Aorta (tissue), 5 donors: ENCODE measurements at regions not wholly inside any gene's neighbourhood (a gene's known extent, or its start where the extent isn't known, plus 50 kb on each side); places are given as distances from the start of the nearest gene placed in this dataset.

ENCODE experiments used
- ATAC-seq: fragments of 200-7000 bp; cut with Tn5 transposase; one replicate; pipeline ENCODE4 v1.9.1; 2022; ENCODE audit warnings: moderate library complexity; ENCODE audit not compliant: low FRiP score
- DNase-seq, 2 donors: peaks; one replicate each; pipeline ENCODE4 v3.0.0-alpha.2; 2020
- H3K27ac ChIP-seq, 2 donors: one replicate each; pipeline ENCODE4 v1.5.1; 2013; ENCODE audit warnings: low read length in 2 of 2, mild to moderate bottlenecking in 2 of 2, moderate library complexity in 2 of 2, control low read depth in 1 of 2, inconsistent platforms in 1 of 2, low read depth in 1 of 2
- H3K27me3 ChIP-seq, 2 donors: one replicate each; pipeline ENCODE4 v1.6.1; 2013; ENCODE audit warnings: control low read depth in 1 of 2, low read length in 1 of 2, mild to moderate bottlenecking in 1 of 2, moderate library complexity in 1 of 2; ENCODE audit not compliant: insufficient read depth in 2 of 2, control insufficient read depth in 1 of 2
- H3K36me3 ChIP-seq, 2 donors: one replicate each; pipeline ENCODE4 v1.6.1; 2013; ENCODE audit warnings: control low read depth in 1 of 2, low read length in 1 of 2, mild to moderate bottlenecking in 1 of 2; ENCODE audit not compliant: insufficient read depth in 2 of 2, control insufficient read depth in 1 of 2
- H3K4me1 ChIP-seq, 2 donors: one replicate each; pipeline ENCODE4 v1.6.1; 2013; ENCODE audit warnings: low read length in 2 of 2, control low read depth in 1 of 2, mild to moderate bottlenecking in 1 of 2, moderate library complexity in 1 of 2; ENCODE audit not compliant: insufficient read depth in 2 of 2, control insufficient read depth in 1 of 2
- H3K4me3 ChIP-seq, 2 donors: one replicate each; pipeline ENCODE4 v1.5.1; 2013; ENCODE audit warnings: low read length in 2 of 2, control low read depth in 1 of 2, mild to moderate bottlenecking in 1 of 2
- H3K9me3 ChIP-seq: one replicate; pipeline ENCODE4 v1.6.1; 2013; ENCODE audit warnings: mild to moderate bottlenecking, low read length; ENCODE audit not compliant: control insufficient read depth
- WGBS, 2 donors: extraction: QIAGEN DNeasy Blood & Tissue Kit; methylation state at CpG; one replicate each; pipeline ENCODE4 v1.1.7; 2013; 5-methylcytosine and 5-hydroxymethylcytosine counted together
- intact Hi-C, 2 donors: fragments of 100-400 bp; cut with DNase I; formaldehyde crosslinking; loops; one replicate each; pipeline versions ENCODE4 v1.14.2 to v1.15.0; 2022
- donor health status: healthy with polysubstance abuse.
- donor health status: Bipolar disorder and iron deficiency.
- donor health status: DM: no; HTN: no; CAD: no.
- donor health status: DM: no; HTN: no; CAD: no.
- donor health status: DM: yes; HTN: yes; CAD: no.

DNA sequence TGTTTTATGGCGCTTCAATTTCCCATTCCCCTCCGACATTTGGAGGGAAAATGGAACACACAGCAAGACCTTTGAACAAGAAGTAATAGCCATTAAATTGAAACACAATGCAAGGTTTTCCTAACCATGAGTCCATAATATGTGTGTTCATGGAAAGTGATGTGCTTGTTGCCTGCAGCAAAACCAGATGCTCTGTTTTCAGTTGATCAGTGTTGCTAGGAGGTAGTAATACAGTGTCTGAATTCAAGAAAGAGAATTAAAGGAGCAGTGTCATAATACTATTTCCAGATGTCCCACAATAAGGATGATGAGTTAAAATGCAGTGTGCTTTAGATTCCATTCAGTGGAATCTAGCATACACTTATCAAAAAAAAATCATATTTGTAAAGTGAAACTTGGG, 637.4 kb upstream of the API5 start:
- H3K4me3 ChIP-seq: no peak overlapping the region
- H3K4me1 ChIP-seq: no peaks in the 10 kb centered on the region
- DNase-seq (no peak), ATAC-seq (no peak)
- no peaks in the 10 kb centered on the region for H3K36me3 ChIP-seq
- no peaks in the 10 kb centered on the region for H3K27me3 ChIP-seq
- H3K9me3 ChIP-seq: peaks cover 1% of the 10 kb centered on the region
- intact Hi-C loops: no loop called here
- WGBS, 2 donors: 79 to 83% methylated on average over 2 of the region's 2 CpGs
- no peak overlapping the region for H3K27ac ChIP-seq

DNA sequence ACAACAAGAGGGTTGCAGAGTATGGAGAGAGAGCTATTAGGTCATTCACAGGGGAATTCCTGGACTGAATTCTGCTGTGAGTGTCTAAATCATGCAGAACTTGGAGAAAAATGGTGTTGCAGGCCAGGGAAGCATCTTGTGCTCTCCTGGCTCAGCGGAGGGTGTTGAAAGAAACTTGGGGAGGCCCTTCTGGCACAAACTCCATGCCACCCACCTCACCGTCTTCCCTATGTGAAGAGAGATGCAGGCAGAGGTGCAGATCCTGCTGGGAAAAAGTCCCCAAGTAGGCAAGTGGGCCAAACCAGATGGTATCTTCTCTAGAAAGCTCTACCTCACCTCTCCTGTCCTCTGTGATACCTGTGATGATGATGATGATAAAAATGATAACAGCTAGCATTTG, 604.3 kb upstream of the API5 start:
- WGBS, 2 donors: 77 to 80% methylated on average over 2 of the region's 2 CpGs
- intact Hi-C loops: no loop called here

DNA sequence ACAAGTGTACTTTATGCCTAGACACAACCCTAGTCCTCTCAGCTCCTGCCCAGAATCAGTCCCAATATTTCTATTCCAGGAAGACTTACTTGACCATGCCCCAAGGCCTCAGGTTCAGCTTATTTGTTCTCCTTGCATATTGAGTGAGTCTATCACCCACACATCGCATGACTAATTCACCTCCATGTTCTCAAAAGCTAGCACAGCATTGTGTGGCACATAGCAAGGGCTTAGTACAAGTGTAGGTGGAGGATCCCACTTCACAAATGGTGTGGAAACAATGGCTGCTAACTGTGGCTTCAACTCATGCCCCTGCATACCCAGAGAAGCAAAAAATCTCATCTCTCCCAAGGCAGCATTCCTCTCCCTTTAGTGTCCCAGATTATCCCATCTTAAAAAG, 602.6 kb upstream of the API5 start:
- no peak overlapping the region for H3K4me3 ChIP-seq
- H3K9me3 ChIP-seq: no peaks in the 10 kb centered on the region
- DNase-seq: no peak
- H3K4me1 ChIP-seq: no peaks in the 10 kb centered on the region
- no peak overlapping the region for H3K27ac ChIP-seq
- 92 to 97% methylated on average over 1 of the region's 1 CpG for WGBS, 2 donors
- no peaks in the 10 kb centered on the region for H3K27me3 ChIP-seq
- no peaks in the 10 kb centered on the region for H3K36me3 ChIP-seq
- intact Hi-C loops: no loop called here
- ATAC-seq: no peak

More for the DNA sequence above, 604.3 kb upstream of the API5 start:
- H3K27me3 ChIP-seq: no peaks in the 10 kb centered on the region
- H3K27ac ChIP-seq: no peak overlapping the region
- no peaks in the 10 kb centered on the region for H3K9me3 ChIP-seq
- ATAC-seq (no peak), DNase-seq (no peak)
- no peak overlapping the region for H3K4me3 ChIP-seq
- H3K4me1 ChIP-seq: no peaks in the 10 kb centered on the region
- no peaks in the 10 kb centered on the region for H3K36me3 ChIP-seq

DNA sequence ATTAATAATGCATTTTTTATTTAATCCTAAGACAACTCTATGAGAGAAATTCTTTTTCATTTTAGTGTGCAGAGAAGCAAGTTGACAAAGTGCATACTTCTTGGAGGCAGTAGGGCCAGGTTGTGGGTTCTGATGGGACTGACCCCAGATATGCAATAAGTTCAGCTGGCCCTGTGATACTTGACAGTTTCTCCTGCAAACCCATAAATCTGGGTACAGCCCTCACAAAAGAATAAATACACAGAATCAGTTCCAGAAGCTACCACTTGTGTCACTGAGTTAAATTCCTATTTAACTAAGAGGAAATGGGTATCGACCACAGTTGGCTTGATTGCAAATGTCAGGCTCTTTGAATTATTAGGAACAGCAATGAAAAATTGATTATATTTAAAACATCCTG, 598.5 kb upstream of the API5 start:
- WGBS, 2 donors: 2 to 10% methylated on average over 1 of the region's 1 CpG
- Histone ChIP-seq H3K27me3 (no peaks in the 10 kb centered on the region), H3K36me3 (no peaks in the 10 kb centered on the region), H3K4me3 (no peak overlapping the region), H3K27ac (no peak overlapping the region), H3K4me1 (no peaks in the 10 kb centered on the region), H3K9me3 (no peaks in the 10 kb centered on the region)
- DNase-seq (no peak), ATAC-seq (no peak)
- intact Hi-C loops: no loop called here

DNA sequence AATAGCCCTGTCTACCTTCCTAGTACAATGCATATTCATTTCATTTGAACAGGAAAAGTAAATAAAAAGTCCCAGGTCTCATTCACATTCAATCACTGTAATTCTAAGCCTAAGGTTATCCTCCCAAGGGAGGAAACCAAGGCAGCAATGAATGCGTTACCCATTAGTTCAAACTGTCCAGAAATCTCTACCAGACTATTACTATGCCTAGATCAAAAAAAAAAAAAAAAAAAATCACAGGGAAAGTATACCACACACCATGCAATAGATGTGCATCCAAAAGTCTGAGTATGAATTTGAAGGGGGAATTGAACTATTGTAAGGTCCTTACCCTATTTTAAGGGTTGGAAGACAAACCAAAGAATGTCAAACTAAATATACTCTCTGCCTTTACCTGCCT, 598.0 kb upstream of the API5 start:
- intact Hi-C loops: no loop called here

DNA sequence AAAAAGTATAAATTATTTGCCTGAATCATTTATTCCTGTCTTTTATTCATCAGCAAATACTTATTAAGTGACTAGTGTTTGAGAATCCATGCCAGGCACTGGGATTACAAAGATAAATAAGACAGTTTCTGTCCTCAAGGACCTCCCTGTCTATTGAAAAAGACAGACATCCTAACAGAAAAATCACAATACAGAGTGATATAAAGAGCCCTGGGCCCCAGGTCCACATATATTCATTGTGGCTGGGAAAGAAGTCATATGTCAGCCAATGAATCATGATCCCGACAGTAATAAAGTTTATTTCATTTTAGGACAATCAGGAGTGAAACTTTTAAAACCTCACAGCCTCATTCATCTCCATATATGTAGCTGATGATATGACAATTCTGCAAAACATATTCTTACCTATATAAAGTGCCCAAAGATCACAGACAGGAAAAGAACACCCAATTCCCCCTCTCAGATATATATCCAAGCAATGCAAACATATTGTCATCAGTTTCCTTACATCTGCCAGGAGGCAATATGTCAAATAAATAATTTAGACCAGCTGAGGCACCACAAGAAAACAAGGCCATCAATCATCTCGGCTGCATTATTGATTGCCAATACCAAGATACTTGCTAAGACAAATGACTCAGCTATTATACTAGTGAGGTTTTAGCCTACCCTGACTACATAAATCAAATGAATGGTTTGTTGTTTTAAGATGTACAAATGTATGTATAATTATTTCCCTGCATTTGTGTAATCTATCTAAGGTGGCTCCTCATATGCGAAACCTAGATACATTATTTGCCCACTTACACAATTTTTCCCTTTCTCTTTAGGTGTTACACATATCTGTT, 590.9 kb upstream of the API5 start:
- no peaks in the 10 kb centered on the region for H3K36me3 ChIP-seq
- H3K4me3 ChIP-seq: no peak overlapping the region
- no peaks in the 10 kb centered on the region for H3K9me3 ChIP-seq
- 32 to 51% methylated on average over 3 of the region's 3 CpGs for WGBS, 2 donors
- no peaks in the 10 kb centered on the region for H3K4me1 ChIP-seq
- H3K27ac ChIP-seq: no peak overlapping the region
- DNase-seq: no peak
- no peaks in the 10 kb centered on the region for H3K27me3 ChIP-seq
- ATAC-seq: no peak
- intact Hi-C loops: no loop called here

More for the DNA sequence above, 598.0 kb upstream of the API5 start:
- DNase-seq: no peak
- H3K4me1 ChIP-seq: no peaks in the 10 kb centered on the region
- H3K4me3 ChIP-seq: no peak overlapping the region
- ATAC-seq: no peak
- no peak overlapping the region for H3K27ac ChIP-seq
- H3K36me3 ChIP-seq: no peaks in the 10 kb centered on the region
- H3K27me3 ChIP-seq: no peaks in the 10 kb centered on the region
- H3K9me3 ChIP-seq: no peaks in the 10 kb centered on the region
- 6 to 11% methylated on average over 1 of the region's 1 CpG for WGBS, 2 donors

DNA sequence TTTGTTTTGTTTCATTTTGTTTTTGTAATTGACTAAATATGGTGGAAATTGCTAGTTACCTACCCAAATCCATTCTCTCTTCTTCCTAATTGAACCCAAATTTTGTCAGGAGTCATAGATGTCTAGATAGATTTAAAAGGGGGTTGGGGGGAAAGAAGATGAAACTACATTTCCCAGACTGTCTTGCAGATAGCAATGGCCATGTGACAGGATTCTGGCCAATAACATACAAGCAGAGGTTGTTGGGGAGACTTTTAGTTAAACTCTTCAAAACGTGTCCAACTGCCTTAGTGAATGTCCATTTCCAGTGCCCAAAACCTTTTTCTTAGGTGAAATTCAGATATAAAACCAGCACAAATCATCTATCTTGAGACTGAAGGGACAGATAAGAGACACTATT, 583.9 kb upstream of the API5 start:
- Histone ChIP-seq H3K36me3 (no peaks in the 10 kb centered on the region), H3K27me3 (no peaks in the 10 kb centered on the region), H3K4me1 (no peaks in the 10 kb centered on the region), H3K27ac (no peak overlapping the region), H3K9me3 (no peaks in the 10 kb centered on the region), H3K4me3 (no peak overlapping the region)
- intact Hi-C loops: no loop called here
- no peak for ATAC-seq
- no peak for DNase-seq
- WGBS, 2 donors: 33% methylated on average over 1 of the region's 1 CpG

DNA sequence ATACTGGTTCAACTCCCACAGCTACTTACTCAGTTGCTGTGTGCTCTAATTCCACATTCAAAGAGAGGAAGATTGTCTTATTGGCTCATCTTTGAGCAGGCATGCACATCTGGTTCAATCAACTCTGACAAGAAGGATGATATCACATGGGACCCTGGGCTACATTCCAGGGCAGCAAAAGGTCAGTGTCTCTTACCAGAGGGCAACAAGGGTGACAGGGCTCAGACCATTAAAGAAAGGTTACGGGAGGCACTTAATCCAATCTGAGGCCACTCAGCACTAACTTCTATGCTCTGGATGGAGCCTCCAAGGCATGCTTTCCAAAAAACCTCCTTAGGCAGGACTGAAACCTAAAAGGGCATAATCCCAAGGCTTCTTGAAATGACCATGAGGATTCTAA, 549.4 kb upstream of the API5 start:
- Histone ChIP-seq H3K36me3 (no peaks in the 10 kb centered on the region), H3K9me3 (no peaks in the 10 kb centered on the region), H3K4me3 (no peak overlapping the region), H3K27me3 (no peaks in the 10 kb centered on the region), H3K4me1 (no peaks in the 10 kb centered on the region), H3K27ac (no peak overlapping the region)
- ATAC-seq (no peak), DNase-seq (no peak)
- intact Hi-C loops: loop anchor here in 1 of 2 donors (10.0 kb wide), 1 partner anchor 522 kb away; no protein-coding TSS in a partner anchor
- WGBS, 2 donors: 27 to 51% methylated on average over 1 of the region's 1 CpG

DNA sequence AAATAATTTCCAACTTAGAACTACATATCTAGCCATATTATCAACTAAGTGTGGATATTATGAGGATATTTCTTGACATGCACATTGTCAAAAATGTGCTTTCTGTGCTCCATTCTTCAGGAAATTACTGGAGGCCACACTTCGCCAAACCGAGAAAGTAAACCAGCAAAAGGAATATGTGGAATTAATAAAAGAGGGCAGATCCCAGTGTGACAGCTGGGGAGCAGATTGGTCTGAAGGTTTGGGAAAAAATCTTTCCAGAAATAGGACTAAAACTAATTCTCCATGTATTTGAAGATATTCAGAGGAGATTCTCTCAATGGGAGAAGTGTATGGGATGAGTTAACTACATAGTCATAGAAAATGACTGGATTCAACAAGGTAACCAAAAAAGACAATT, 546.9 kb upstream of the API5 start:
- no peak for DNase-seq
- Histone ChIP-seq H3K27me3 (no peaks in the 10 kb centered on the region), H3K27ac (no peak overlapping the region), H3K9me3 (no peaks in the 10 kb centered on the region), H3K4me1 (no peaks in the 10 kb centered on the region), H3K4me3 (no peak overlapping the region), H3K36me3 (no peaks in the 10 kb centered on the region)
- ATAC-seq: no peak
- 61 to 74% methylated on average over 2 of the region's 2 CpGs for WGBS, 2 donors
- intact Hi-C loops: loop anchor here in 1 of 2 donors (10.0 kb wide), 1 partner anchor 520 kb away; no protein-coding TSS in a partner anchor
